GM12874 (cell line): ENCODE measurements at regions not wholly inside any gene's neighbourhood (a gene's known extent, or its start where the extent isn't known, plus 50 kb on each side); places are given as distances from the start of the nearest gene placed in this dataset.

ENCODE experiments used
- TF ChIP-seq, protein P1 (sequence below): IDR thresholded peaks from 2 replicates; pipeline ENCODE4 v1.5.1; 2011; ENCODE audit warnings: low read depth, mild to moderate bottlenecking, control low read depth, low read length, moderate library complexity; ENCODE audit not compliant: insufficient read depth

DNA sequence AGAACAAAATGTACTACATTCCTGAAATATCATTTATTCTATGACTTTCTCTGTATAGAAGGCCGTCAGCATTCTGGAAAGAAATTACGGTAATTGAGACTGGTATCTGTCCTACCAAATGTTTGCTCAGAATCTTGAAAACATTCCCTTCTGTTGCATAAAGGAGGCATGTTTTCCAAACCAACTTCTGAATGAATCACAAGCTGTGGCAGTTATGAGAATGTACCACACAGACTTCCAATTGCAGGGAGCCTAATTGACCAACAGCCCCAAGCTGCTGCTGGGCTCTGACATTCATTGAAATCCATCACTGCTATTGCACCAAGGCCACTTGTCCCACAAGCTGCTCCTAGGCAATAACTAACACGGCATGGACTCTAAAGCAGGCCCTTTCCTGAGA, 185.3 kb upstream of the CCDC196 start:
- TF ChIP-seq, protein P1, sequence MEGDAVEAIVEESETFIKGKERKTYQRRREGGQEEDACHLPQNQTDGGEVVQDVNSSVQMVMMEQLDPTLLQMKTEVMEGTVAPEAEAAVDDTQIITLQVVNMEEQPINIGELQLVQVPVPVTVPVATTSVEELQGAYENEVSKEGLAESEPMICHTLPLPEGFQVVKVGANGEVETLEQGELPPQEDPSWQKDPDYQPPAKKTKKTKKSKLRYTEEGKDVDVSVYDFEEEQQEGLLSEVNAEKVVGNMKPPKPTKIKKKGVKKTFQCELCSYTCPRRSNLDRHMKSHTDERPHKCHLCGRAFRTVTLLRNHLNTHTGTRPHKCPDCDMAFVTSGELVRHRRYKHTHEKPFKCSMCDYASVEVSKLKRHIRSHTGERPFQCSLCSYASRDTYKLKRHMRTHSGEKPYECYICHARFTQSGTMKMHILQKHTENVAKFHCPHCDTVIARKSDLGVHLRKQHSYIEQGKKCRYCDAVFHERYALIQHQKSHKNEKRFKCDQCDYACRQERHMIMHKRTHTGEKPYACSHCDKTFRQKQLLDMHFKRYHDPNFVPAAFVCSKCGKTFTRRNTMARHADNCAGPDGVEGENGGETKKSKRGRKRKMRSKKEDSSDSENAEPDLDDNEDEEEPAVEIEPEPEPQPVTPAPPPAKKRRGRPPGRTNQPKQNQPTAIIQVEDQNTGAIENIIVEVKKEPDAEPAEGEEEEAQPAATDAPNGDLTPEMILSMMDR: no peak

- TF ChIP-seq, protein P1: no peak
These were observed 180.1 kb upstream of the CCDC196 start for GRCh38 chr14:66306101-66306500.

DNA sequence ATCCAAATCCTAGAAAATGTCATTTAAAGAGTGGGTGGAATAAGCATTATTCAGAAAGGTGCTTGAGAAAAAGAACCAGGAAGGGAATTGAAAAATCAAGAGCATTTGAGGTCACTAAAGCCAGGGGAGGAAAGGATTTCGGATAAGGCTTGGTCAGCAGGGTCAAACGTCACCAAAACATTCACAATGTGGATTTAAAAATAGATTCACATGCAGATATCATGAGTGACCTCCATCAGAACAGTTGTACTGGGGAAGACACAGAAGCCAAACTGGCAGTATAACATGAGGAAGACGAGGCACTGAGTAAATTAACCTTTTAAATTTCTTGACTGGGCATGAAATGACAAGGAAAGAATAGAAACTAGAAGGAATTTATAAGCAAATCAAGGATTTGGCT, 175.1 kb upstream of the CCDC196 start:
- TF ChIP-seq, protein P1: no peak

- TF ChIP-seq, protein P1: no peak
These were observed 174.2 kb upstream of the CCDC196 start for GRCh38 chr14:66311990-66312389.

GRCh38 chr14:66312451-66312850, 173.7 kb upstream of the CCDC196 start:
- TF ChIP-seq, protein P1: no peak

DNA sequence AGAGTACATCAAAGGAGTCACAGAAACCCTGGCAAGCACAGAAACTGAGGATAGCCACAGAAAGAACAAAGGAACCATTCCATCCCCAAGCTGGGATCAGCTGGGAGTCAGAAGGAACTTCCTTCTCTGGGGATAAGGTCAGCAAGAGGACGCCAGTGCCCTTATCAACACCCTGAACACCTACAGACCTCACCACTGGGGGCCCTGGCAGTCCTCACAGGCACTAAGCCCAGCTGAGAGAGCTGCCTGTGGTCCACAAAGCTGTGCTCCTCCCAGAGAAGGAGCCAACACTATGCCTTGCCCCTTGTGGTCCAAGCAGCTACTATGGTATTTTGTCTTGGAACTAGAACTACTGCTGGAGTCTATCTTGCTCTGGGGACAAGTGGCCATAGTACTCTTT, 171.1 kb upstream of the CCDC196 start:
- TF ChIP-seq, protein P1: no peak

DNA sequence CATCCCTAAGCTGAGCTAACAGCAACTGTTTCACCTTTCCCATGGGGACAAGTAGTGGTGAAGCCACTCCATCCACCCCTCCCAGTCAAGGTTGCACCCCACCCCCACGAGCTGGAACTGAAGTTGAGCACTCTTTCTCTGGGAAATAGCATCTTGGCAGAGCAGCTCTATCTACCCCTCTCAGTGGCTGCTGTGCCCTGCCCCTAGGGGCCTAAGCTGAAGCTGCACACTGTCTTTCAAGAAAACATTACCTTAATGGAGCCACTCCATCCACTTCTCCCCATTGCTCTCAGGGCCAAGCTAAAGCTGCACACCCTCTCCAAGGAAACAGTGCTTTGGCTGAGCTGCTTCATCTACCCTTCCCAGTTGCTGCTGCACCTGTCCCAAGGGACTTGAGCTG, 170.6 kb upstream of the CCDC196 start:
- TF ChIP-seq, protein P1: 0 out of 2 replicates have a peak, but pooled peaks have one; percentile 14

GRCh38 chr14:66322564-66322963, 163.6 kb upstream of the CCDC196 start:
- TF ChIP-seq, protein P1: no peak
